ENCODE measurements at regions not wholly inside any gene's neighbourhood (a gene's known extent, or its start where the extent isn't known, plus 50 kb on each side); places are given as distances from the start of the nearest gene placed in this dataset.

DNA sequence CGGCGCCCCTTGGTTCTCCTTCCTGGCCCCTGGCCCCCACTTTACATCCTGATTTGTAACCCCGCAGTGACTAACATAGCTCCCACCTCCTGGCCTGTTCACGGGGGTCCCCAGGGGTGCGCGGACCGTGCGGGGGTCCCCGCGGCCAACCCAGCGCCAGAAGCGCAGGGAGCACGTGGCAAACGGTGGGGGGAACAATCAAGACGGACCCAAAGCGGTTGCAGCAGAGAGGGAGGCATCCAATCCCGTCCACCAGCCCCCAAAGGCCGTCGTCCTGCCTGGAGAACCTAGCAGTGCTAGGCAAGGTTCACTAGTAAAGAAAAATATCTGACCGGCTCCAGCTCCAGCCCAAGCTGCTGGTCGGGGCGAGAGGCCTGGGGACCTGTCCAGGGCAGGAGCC is 201.5 kb downstream of the AUH start:
- intact Hi-C loops (cut with DNase I) = no loop called here
- Histone ChIP-seq H3K27ac (no peak overlapping the region), H3K4me1 (peaks cover 18 to 46% of the 10 kb centered on the region in 2 donors), H3K27me3 (no peaks in the 10 kb centered on the region), H3K9me3 (peaks cover 0 to 2% of the 10 kb centered on the region in 2 donors), H3K36me3 (no peaks in the 10 kb centered on the region), H3K4me3 (no peak overlapping the region)
- TF ChIP-seq CTCF (IDR thresholded peaks at IDR 0.05) = no peak
- no peak for ATAC-seq
- no peak for DNase-seq

DNA sequence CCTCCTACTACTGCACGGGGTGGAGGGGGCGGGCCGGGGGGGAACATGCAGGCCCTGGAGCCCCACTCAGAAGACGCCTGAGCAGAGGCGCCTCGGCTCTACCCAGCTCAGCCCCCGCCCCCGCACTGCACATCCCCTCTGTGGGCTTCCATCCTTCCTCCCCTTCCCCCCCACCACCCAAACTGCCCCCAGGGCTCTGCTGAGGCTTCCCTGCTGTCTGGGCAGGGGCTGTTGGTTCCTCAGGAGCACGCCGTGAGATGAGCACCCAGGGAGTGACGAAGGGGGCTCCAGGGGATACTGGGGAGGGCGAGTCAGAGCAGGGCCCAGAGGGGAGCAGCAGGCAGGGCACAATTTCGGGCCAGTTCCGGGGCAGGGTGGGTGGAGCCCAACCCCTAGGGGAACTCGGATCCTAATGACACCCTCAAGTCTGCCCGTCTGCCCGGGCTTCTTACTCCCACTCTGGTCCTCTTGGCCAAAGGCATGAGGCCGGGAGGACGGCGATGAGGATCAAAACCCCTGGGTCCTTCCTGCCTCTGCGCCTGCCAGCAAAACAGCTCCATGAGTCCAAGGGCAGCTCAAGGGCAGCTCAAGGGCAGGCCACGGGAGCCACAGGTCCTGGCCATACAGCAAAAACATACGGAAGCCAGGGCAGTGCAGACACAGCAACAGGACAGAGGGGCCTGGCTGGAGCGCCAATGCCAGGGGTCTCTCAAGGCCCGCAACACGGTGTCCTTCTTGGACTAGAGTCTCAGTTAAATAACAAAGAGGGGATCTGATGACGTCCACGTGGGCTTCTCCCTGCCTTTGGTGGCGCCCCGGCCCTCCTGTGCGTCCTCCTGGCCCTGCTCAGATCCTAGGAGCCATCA is 200.9 kb downstream of the AUH start:
- H3K27me3 ChIP-seq = no peaks in the 10 kb centered on the region
- no peak overlapping the region for H3K4me3 ChIP-seq
- intact Hi-C loops (cut with DNase I) = no loop called here
- ATAC-seq = no peak
- H3K9me3 ChIP-seq = no peaks in the 10 kb centered on the region
- TF ChIP-seq CTCF (IDR thresholded peaks at IDR 0.05) = no peak
- no peak overlapping the region for H3K27ac ChIP-seq
- no peaks in the 10 kb centered on the region for H3K36me3 ChIP-seq
- no peak for DNase-seq
- H3K4me1 ChIP-seq = peaks cover 18 to 47% of the 10 kb centered on the region in 2 donors

DNA sequence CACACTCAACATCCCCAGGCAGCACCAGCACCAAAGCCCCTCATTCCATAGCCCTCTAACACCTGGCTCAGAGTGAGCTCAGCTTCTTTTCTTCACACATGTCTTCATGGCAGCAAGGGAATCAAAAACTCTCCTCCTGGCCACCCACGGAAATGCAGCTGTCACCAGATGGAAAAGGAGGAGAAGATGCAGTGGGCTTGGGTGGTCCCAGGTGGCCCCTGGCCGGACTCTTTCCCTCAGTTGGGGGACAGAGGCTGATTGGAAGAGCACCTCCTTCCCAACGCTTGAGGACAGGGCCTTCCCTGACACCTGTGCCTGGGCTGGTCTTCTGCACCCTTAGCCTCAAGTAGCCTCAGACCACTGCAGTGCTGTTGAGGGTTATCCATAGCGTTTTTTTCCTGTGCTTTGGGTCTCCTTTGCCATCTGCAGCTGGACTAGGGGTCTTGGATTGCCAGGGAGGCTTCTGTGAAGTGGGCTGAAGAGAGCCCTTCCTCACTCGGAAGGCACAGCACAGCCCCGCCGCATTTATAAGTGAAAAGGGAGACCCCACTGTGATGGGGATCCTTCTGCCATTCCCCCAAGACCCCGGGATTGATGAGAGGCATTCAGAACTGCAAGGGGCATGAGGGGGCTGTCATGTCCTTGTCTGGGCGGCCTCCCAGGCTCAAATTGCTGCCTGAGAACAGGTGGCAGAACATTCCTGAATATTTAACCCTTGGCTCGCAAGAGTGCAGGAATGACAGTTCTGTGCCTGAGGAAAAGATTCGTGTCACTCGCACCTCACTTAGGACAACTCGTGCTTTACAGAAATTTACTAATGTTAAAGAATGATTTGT is 200.0 kb downstream of the AUH start:
- Histone ChIP-seq H3K27me3 (no peaks in the 10 kb centered on the region), H3K36me3 (no peaks in the 10 kb centered on the region), H3K27ac (no peak overlapping the region), H3K9me3 (no peaks in the 10 kb centered on the region), H3K4me3 (no peak overlapping the region), H3K4me1 (peaks cover 18 to 47% of the 10 kb centered on the region in 2 donors)
- intact Hi-C loops (cut with DNase I) = no loop called here
- ATAC-seq = no peak
- TF ChIP-seq CTCF (IDR thresholded peaks at IDR 0.05) = no peak
- DNase-seq = no peak

- Histone ChIP-seq H3K27me3 (no peaks in the 10 kb centered on the region), H3K9me3 (no peaks in the 10 kb centered on the region), H3K4me3 (no peak overlapping the region), H3K4me1 (peaks cover 18 to 47% of the 10 kb centered on the region in 2 donors), H3K36me3 (no peaks in the 10 kb centered on the region), H3K27ac (peak overlapping the region in 1 of 2 donors; percentile 70)
- intact Hi-C loops (cut with DNase I) = no loop called here
- ATAC-seq (no peak), DNase-seq (no peak)
- no peak for TF ChIP-seq CTCF (IDR thresholded peaks at IDR 0.05)
These were observed 199.4 kb downstream of the AUH start for GRCh38 chr9:91162311-91162710.
